NCI-H2227 (cell line): ENCODE measurements at regions not wholly inside any gene's neighbourhood (a gene's known extent, or its start where the extent isn't known, plus 50 kb on each side); places are given as distances from the start of the nearest gene placed in this dataset.
"Not testable (repeated sequence)": the region's sequence is repeated elsewhere in the genome, so short reads cannot be mapped to it uniquely, and the experiment has no call there.

Experiments
- DNase-seq: peaks from one replicate; lab custom pipeline; 2025; ENCODE audit not compliant: unreplicated experiment; lab: John Stamatoyannopoulos, UW

- DNase-seq: no peak
Measured at GRCh38 chr5:17964067-17964466, 329.8 kb downstream of the TAF11L14 start.

DNA sequence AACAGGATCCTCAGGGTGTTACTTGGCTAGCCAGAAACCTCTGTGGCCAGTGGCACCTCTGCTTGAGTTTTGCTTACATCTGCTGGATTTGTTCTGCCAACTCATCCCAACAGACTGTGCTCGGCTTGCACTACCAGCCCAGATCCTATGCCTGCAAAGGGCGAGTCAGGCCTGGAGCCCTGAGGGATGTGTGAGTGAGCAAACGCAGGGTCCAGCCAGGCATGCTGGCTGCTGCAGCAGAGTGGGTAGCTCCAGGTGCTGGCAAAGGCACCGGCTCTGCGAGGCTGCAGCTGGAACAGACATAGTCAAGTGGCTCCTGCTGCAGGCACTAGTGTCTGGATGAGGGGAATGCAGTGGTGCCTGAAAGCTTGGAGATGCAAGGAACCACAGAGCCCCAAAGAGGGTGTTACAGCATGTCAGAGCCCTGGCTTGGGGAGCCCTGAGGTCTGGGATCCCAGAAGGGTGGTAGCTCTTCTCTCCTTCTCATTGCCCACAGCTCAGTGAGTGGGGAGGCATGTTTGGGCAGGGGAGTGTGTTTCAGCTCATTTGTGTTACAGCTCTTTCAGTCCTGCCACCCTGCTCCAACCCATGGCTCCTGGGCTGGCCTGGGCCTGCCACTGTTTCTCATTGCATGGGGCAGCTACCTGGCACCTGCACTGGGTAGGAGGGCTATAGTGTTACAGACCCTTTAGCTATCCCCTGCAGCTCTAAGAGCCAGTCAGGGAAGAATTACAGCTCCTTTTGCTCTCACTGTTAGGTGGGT, 332.6 kb downstream of the TAF11L14 start:
- no peak for DNase-seq

GRCh38 chr5:17976404-17976803, 342.1 kb downstream of the TAF11L14 start:
- no peak for DNase-seq

GRCh38 chr5:17978954-17979353, 344.7 kb downstream of the TAF11L14 start:
- DNase-seq: no peak

DNA sequence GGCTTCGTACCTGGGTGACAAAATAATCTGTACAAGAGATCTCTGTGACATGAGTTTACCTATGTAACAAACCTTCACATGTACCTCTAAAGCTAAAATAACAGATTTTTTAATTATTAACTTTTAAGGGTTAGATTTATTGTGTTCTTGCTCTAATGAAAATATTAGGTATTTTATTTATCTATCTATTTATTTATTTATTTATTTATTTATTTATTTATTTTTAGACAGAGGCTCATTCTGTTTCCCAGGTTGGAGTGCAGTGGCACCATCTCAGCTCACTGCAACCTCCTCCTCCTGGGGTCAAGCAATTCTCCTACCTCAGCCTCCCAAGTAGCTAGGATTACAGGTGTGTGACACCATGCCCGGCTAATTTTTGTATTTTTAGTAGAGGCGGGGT, 348.4 kb downstream of the TAF11L14 start:
- not testable (repeated sequence) for DNase-seq

- no peak for DNase-seq
Measured at GRCh38 chr5:17989036-17989435, 354.8 kb downstream of the TAF11L14 start.

- DNase-seq: no peak
Measured at GRCh38 chr5:17989567-17990563, 355.6 kb downstream of the TAF11L14 start.

DNA sequence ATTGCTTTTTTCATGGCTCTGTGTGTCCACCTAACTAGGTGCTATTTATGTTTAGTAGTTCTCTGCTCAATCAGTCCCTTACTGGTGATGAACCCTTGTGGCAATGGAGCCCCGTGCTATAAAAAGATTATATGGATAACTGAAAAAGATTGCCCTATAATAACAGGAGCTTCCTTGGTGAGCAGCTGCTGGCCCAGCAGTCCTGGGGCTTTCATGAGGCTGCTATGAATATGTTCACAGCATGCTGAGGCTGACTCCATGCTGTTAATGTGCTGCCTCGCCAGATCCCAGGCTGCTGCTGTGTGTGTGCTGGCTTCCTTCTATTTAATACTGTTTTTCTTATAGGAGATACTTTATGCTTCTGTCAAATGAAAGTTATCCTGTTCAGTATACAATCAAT, 357.5 kb downstream of the TAF11L14 start:
- no peak for DNase-seq

GRCh38 chr5:17992291-17992690, 358.0 kb downstream of the TAF11L14 start:
- no peak for DNase-seq

DNA sequence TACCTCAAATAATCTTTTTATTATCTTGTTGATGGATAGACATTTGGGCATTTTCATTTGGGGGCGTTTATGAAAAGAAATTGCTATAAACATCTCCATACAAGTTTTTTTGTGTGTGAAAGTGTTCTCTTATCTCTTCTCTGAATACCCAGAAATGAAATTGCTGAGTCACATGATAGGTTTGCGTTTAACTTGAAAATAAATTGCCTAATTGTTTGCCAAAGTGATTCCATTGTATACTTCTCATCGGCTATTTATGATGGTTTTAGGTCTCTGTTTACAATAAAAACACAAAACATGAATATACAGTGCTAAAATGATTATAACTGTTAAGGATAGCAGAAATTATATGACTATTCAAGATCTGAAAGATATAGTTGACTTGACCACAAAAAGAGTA, 361.7 kb downstream of the TAF11L14 start:
- no peak for DNase-seq

GRCh38 chr5:17999858-18000257, 365.6 kb downstream of the TAF11L14 start:
- DNase-seq: no peak

DNA sequence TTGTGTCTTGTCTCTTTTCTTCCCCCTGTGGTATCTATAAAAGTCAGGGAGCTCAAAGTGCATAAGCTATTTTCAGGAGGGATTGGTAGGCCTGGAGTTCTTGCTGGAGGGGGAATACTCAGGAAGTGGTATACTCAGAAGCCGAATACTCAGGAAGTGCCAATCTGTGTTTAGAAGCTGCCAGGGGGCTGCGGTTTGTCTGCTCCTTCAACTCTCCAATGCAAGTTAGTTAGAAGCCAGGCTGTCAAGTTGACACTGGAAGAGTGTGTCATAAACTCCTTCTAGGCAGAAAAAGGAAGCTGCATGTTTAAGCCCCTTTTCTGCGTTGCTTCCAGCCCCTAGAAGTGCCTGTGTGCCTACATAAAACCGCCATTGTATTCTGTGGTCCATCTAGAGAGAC, 366.5 kb downstream of the TAF11L14 start:
- DNase-seq: no peak

- DNase-seq: no peak
Measured at GRCh38 chr5:18003312-18003711, 369.1 kb downstream of the TAF11L14 start.

DNA sequence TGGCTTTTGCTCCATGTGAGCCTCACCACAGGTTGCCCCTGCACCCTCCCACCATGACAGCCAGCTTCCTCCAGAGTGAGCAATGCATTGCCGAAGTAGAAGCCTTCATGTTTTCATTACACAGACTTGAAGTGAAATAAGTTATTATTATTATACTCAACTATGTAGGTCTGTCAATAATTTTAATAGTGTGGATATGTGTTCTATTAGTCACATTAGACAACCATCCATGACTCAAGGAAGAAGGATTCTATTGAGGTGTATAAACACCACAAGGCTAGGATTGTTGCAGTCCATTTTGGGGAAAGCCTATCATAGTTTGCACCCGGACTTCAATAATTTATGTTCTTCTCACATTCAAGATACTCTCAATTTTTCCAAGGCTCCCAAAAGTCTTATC, 369.5 kb downstream of the TAF11L14 start:
- no peak for DNase-seq

DNA sequence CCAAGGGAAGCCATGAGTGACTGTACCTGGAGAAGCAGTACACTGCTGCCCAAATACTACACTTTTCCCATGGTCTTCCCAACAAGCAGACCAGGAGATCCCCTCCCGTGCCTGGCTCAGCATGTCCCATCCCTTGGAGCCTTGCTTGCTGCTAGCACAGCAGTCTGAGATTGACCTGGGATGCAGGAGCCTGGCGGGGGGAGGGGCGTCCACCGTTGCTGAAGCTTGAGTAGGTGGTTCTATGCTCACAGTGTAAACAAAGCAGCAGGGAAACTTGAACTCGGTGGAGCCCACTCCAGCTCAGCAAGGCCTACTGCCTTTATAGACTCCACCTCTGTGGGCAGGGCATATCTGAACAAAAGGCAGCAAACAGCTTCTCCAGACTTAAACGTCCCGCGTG, 372.0 kb downstream of the TAF11L14 start:
- not testable (repeated sequence) for DNase-seq

- no peak for DNase-seq
Measured at GRCh38 chr5:18008940-18009339, 374.7 kb downstream of the TAF11L14 start.

DNA sequence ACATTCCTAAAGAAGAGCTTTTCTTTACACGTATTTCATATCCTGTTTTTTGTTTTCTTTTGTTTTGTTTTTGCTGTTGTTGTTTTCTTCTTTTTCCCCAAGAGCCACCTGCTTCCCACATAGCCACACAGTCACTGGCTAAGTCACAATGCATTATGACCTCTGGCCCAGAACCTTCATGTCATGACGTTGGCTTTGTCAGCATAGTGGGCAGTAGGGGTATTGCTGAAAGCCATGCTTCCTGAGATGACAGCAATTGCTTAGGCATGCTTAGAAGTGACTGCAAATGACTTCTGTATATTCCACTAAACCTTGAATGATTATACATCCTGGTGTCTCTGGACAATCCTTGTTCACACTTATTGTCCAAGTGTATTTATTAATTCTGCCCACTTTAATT, 375.8 kb downstream of the TAF11L14 start:
- DNase-seq: no peak

DNA sequence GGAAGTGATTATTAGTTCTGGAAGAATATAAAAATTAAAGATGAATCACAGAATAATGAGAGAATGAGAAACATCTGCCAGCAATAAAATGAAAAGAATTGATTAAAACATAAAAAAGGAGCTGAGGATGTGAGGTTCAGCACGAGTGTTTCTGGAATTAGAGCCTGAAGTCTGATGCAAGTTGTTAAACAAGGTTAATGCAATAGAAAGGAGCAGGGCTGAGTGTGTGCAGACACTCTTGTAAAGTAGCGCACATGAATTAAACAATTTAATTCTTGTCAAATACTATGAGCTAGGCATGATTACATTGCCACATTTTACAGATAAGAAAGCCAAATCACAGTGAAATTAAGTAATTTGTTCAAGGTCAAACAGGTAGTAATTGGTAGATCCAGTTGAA, 384.2 kb downstream of the TAF11L14 start:
- no peak for DNase-seq

GRCh38 chr5:18023275-18023674, 389.0 kb downstream of the TAF11L14 start:
- no peak for DNase-seq

GRCh38 chr5:18023986-18024385, 389.7 kb downstream of the TAF11L14 start:
- no peak for DNase-seq

DNA sequence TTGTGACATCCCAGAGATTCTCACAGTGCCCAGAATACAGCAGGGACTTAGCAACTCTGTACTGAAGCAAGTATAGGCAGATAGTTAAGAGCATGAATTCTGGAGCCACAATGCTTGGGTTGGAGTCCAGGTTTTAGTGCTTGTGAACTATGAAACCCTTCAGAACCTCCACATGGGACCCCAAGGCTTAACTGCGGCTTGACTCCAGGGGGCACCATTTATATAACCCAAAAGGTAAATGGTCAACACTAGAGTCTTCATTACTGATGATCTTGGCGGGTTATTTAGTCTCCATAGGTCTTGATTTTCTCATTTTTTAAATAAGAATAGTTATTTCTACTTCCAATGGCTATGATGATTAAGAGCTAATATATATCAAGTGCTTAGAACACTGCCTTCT, 390.3 kb downstream of the TAF11L14 start:
- no peak for DNase-seq

DNA sequence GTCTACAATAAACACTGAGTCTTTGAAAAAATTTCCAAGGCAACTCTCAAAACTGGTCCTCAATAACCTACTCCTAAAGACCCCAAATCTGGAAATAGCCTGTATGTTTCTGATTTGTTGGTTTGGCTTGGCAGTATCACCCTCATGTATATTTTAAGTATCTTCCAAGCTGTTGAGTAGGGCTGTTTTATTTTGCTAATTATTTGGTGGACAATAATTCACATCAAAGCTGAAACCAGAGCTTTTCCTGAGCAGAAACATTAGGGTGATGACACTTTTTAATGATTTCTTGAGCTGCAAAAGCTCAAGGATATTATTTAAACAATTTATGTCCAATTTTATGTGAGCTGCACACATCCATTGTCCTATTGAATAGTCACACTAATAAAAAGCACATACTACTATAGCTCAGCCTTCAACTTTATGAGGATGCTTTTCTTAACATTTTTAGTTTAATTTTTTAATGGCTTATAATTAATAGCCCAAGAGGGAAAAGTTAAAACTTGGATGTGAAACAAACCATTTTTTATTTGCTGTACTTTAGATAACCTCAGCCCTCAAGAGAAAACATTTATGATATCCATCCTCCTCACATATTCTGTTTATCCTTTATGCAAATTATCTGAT, 393.1 kb downstream of the TAF11L14 start:
- DNase-seq: no peak
